SK-N-SH (cell line): ENCODE measurements at regions not wholly inside any gene's neighbourhood (a gene's known extent, or its start where the extent isn't known, plus 50 kb on each side); places are given as distances from the start of the nearest gene placed in this dataset.

Source experiments
- CTCF ChIA-PET: fragments of 300-600, 350-600 bp; formaldehyde crosslinking; extraction: SDS; loops from one replicate; lab custom pipeline; 2021; lab: Yijun Ruan, JAX
- POLR2A ChIA-PET: fragments of 350-600 bp; sonication (Branson Sonifier 250); formaldehyde crosslinking; extraction: SDS; loops from one replicate; lab custom pipeline; 2020; ENCODE audit warnings: antibody characterized with exemption, inconsistent platforms; lab: Yijun Ruan, JAX
- DNase-seq: peaks from one replicate; pipeline ENCODE4 v3.0.0; 2012
- H2AFZ ChIP-seq: fragments of 200-600 bp; sonication (generic); 2 replicates; pipeline ENCODE4 v1.8.1; 2016; ENCODE audit warnings: antibody characterized with exemption, mild to moderate bottlenecking, low read depth
- H3F3A ChIP-seq: fragments of 200-600 bp; sonication (generic); replicated peaks from 2 replicates; pipeline ENCODE3; 2016; ENCODE audit warnings: antibody characterized with exemption, mild to moderate bottlenecking; ENCODE audit not compliant: insufficient read depth
- H3K27ac ChIP-seq, 2 experiments: fragments of 200-500 bp in 1 of 2; fragments of 200-600 bp in 1 of 2; sonication (Bioruptor generic) in 1 of 2; sonication (generic), shearing (Covaris generic) in 1 of 2; 2 replicates each; pipeline versions ENCODE4 v1.5.1 to v1.6.1; 2014 to 2016; ENCODE audit warnings: low read depth in 2 of 2, inconsistent platforms in 1 of 2, low read length in 1 of 2, mild to moderate bottlenecking in 1 of 2, mixed read lengths in 1 of 2
- H3K27me3 ChIP-seq: fragments of 200-600 bp; sonication (generic), shearing (Covaris generic); 2 replicates; pipeline ENCODE4 v1.6.1; 2016; ENCODE audit warnings: mixed run types; ENCODE audit not compliant: insufficient read depth
- H3K36me3 ChIP-seq, 2 experiments: fragments of 200-500 bp in 1 of 2; fragments of 200-600 bp in 1 of 2; sonication (Bioruptor generic) in 1 of 2; sonication (generic) in 1 of 2; replicated peaks in 1 of 2; 2 replicates each; pipeline versions ENCODE3 to v1.5.1; 2014 to 2016; ENCODE audit warnings: low read length in 1 of 2, mild to moderate bottlenecking in 1 of 2; ENCODE audit not compliant: insufficient read depth in 2 of 2, control insufficient read depth in 1 of 2
- H3K4me1 ChIP-seq, 2 experiments: fragments of 200-500 bp in 1 of 2; fragments of 200-600 bp in 1 of 2; sonication (Bioruptor generic) in 1 of 2; sonication (generic), shearing (Covaris generic) in 1 of 2; 2 replicates each; pipeline versions ENCODE4 v1.5.1 to v1.6.1; 2014 to 2016; ENCODE audit warnings: low read depth in 1 of 2, low read length in 1 of 2, mixed run types in 1 of 2; ENCODE audit not compliant: insufficient read depth in 2 of 2, control insufficient read depth in 1 of 2
- H3K4me2 ChIP-seq: fragments of 200-600 bp; sonication (generic), shearing (Covaris generic); 2 replicates; pipeline ENCODE4 v1.6.1; 2017; ENCODE audit warnings: mixed run types
- H3K4me3 ChIP-seq, 2 experiments: fragments of 200-500 bp in 1 of 2; fragments of 200-600 bp in 1 of 2; sonication (Bioruptor generic) in 1 of 2; sonication (generic), shearing (Covaris generic) in 1 of 2; 2 replicates each; pipeline versions ENCODE4 v1.5.1 to v1.8.1; 2014 to 2016; ENCODE audit warnings: low read depth in 2 of 2, inconsistent platforms in 1 of 2, low read length in 1 of 2, mild to moderate bottlenecking in 1 of 2, mixed read lengths in 1 of 2, moderate library complexity in 1 of 2
- H3K79me2 ChIP-seq: fragments of 200-600 bp; sonication (generic); 2 replicates; pipeline ENCODE4 v1.8.1; 2017; ENCODE audit warnings: mild to moderate bottlenecking; ENCODE audit not compliant: insufficient read depth
- H3K9ac ChIP-seq: fragments of 200-600 bp; sonication (generic); 2 replicates; pipeline ENCODE4 v1.6.1; 2017; ENCODE audit warnings: mixed run types
- H3K9me2 ChIP-seq: fragments of 200-600 bp; sonication (generic); 2 replicates; pipeline ENCODE4 v1.6.1; 2017; ENCODE audit warnings: mixed run types
- H3K9me3 ChIP-seq: fragments of 200-600 bp; sonication (generic); 2 replicates; pipeline ENCODE4 v1.6.1; 2017; ENCODE audit warnings: mixed run types, mild to moderate bottlenecking, moderate library complexity
- H4K20me1 ChIP-seq: fragments of 200-600 bp; sonication (generic); 2 replicates; pipeline ENCODE4 v1.6.1; 2017; ENCODE audit warnings: mild to moderate bottlenecking, mixed run types; ENCODE audit not compliant: insufficient read depth
- CHD2 ChIP-seq: fragments of 150-350 bp; IDR thresholded peaks from 2 replicates; pipeline ENCODE4 v1.6.1; 2018; ENCODE audit warnings: low read length; ENCODE audit not compliant: partially characterized antibody
- ELF1 ChIP-seq: IDR thresholded peaks from 2 replicates; pipeline ENCODE4 v1.4.0; 2012
- EP300 ChIP-seq, 2 experiments: IDR thresholded peaks; 2 replicates each; pipeline versions ENCODE4 v1.4.0 to v1.6.1; 2012; ENCODE audit warnings: borderline replicate concordance in 1 of 2, low read depth in 1 of 2, low read length in 1 of 2
- FOXJ3 ChIP-seq: sonication (generic); formaldehyde crosslinking; IDR thresholded peaks from 2 replicates; pipeline ENCODE4 v1.5.1; 2020; ENCODE audit warnings: mild to moderate bottlenecking, missing genetic modification reagents
- FOXM1 ChIP-seq: IDR thresholded peaks from 2 replicates; pipeline ENCODE4 v1.4.0; 2012; ENCODE audit warnings: low read depth, mild to moderate bottlenecking
- GABPA ChIP-seq: IDR thresholded peaks from 2 replicates; pipeline ENCODE4 v1.4.0; 2012; ENCODE audit warnings: low read depth, mild to moderate bottlenecking
- JUND ChIP-seq: IDR thresholded peaks from 2 replicates; pipeline ENCODE4 v1.4.0; 2012
- MAX ChIP-seq: IDR thresholded peaks from 2 replicates; pipeline ENCODE4 v1.4.0; 2012; ENCODE audit warnings: low read depth
- MEF2A ChIP-seq: IDR thresholded peaks from 2 replicates; pipeline ENCODE4 v1.4.0; 2012; ENCODE audit warnings: low read depth, borderline replicate concordance
- NFIC ChIP-seq: IDR thresholded peaks from 2 replicates; pipeline ENCODE4 v1.4.0; 2012; ENCODE audit warnings: borderline replicate concordance
- REST ChIP-seq: IDR thresholded peaks from 2 replicates; pipeline ENCODE4 v1.6.1; 2012; ENCODE audit warnings: mild to moderate bottlenecking, low read depth, low read length, moderate library complexity
- RFX5 ChIP-seq: IDR thresholded peaks from 2 replicates; pipeline ENCODE4 v1.6.1; 2012; ENCODE audit warnings: mild to moderate bottlenecking, improper control_type of control experiment, low read length
- RXRA ChIP-seq: IDR thresholded peaks from 2 replicates; pipeline ENCODE4 v1.4.0; 2012; ENCODE audit warnings: low read depth, mild to moderate bottlenecking, borderline replicate concordance
- SMC3 ChIP-seq: IDR thresholded peaks from 2 replicates; pipeline ENCODE4 v1.6.1; 2012; ENCODE audit warnings: low read depth, low read length, improper control_type of control experiment
- TAF1 ChIP-seq: IDR thresholded peaks from 2 replicates; pipeline ENCODE4 v1.6.1; 2012; ENCODE audit warnings: low read depth, mild to moderate bottlenecking, low read length, moderate library complexity, borderline replicate concordance
- TCF12 ChIP-seq: IDR thresholded peaks from 2 replicates; pipeline ENCODE4 v1.4.0; 2012
- TEAD4 ChIP-seq: IDR thresholded peaks from 2 replicates; pipeline ENCODE4 v1.4.0; 2012; ENCODE audit warnings: mild to moderate bottlenecking, borderline replicate concordance; ENCODE audit not compliant: insufficient read depth
- WGBS: methylation state at CpG from one replicate; pipeline ENCODE4 v1.1.6; 2017; ENCODE audit warnings: low lambda C conversion rate; 5-methylcytosine and 5-hydroxymethylcytosine counted together

- Histone ChIP-seq H3F3A (no peaks in the 10 kb centered on the region), H3K79me2 (no peaks in the 10 kb centered on the region)
- CTCF ChIA-PET, result interaction anchor here (2.2 kb wide), 1 partner anchor 11 kb away, joined by 11 read pairs; no protein-coding TSS in a partner anchor
- TF ChIP-seq SMC3 (no peak), RFX5 (no peak), FOXM1 (no peak), ELF1 (no peak), REST (no peak), NFIC (no peak), TCF12 (no peak), MEF2A (no peak), GABPA (no peak), TEAD4 (no peak), MAX (no peak), JUND (no peak), CHD2 (no peak), TAF1 (no peak), FOXJ3 (CRISPR knock-in tag) (no peak), RXRA (no peak), EP300 (IDR thresholded peaks at IDR 0.05; ENCODE audit: borderline replicate concordance in 1 of 2, low read depth in 1 of 2, low read length in 1 of 2) (no peak)
- TF ChIP-seq, all 33 proteins: peak for 0
- WGBS, result 62% methylated on average over 3 of the region's 3 CpGs
- H3K9me3 ChIP-seq, result no peaks in the 10 kb centered on the region
- no peaks in the 10 kb centered on the region for H3K9me2 ChIP-seq
- no peak for DNase-seq
- H3K4me1 ChIP-seq, result peaks cover 0 to 26% of the 10 kb centered on the region in 2 experiments; a peak in 2 of 4 replicates
- H3K27ac ChIP-seq, result no peak overlapping the region
- H3K4me2 ChIP-seq, result no peak overlapping the region
- POLR2A ChIA-PET, result interaction anchor here (1.7 kb wide), 1 partner anchor 12 kb away, joined by 3 read pairs; no protein-coding TSS in a partner anchor
- peaks cover 8% of the 10 kb centered on the region; the same call in 1 of the 2 replicates for H3K27me3 ChIP-seq
- no peak overlapping the region for H3K4me3 ChIP-seq
- H3K9ac ChIP-seq, result no peak overlapping the region
- no peak overlapping the region for H2AFZ ChIP-seq
- no peaks in the 10 kb centered on the region for H4K20me1 ChIP-seq
- H3K36me3 ChIP-seq, result no peaks in the 10 kb centered on the region
Observed at GRCh38 chr17:36717088-36717487, 115.7 kb downstream of the MRM1 start.
